HEK293 (cell line): ENCODE measurements at regions not wholly inside any gene's neighbourhood (a gene's known extent, or its start where the extent isn't known, plus 50 kb on each side); places are given as distances from the start of the nearest gene placed in this dataset.

ENCODE experiments used
- CTCF ChIA-PET: fragments of 350-600 bp; formaldehyde crosslinking; extraction: SDS; loops from one replicate; lab custom pipeline; 2021; ENCODE audit warnings: antibody characterized with exemption; lab: Yijun Ruan, JAX
- POLR2A ChIA-PET: fragments of 300-600 bp; formaldehyde crosslinking; extraction: SDS; loops from one replicate; lab custom pipeline; 2020; ENCODE audit warnings: antibody characterized with exemption, inconsistent platforms; lab: Yijun Ruan, JAX
- H3K27ac ChIP-seq: fragments of 200-500 bp; sonication (Bioruptor generic); 2 replicates; pipeline ENCODE4 v1.5.1; 2014; ENCODE audit warnings: low read depth, low read length, control low read depth, inconsistent platforms; ENCODE audit errors: extremely low read depth
- H3K36me3 ChIP-seq, 2 experiments: fragments of 200-500 bp in 1 of 2; sonication (Bioruptor generic) in 1 of 2; 1 replicate in 1 of 2; 2 replicates in 1 of 2; pipeline ENCODE4 v1.5.1; 2014 to 2017; ENCODE audit warnings: inconsistent platforms in 2 of 2, low read length in 2 of 2; ENCODE audit not compliant: control insufficient read depth in 2 of 2, insufficient read depth in 1 of 2
- H3K4me1 ChIP-seq: fragments of 200-500 bp; sonication (Bioruptor generic); 2 replicates; pipeline ENCODE4 v1.5.1; 2014; ENCODE audit warnings: mild to moderate bottlenecking, low read length, inconsistent platforms; ENCODE audit not compliant: control insufficient read depth, insufficient read depth
- H3K4me3 ChIP-seq: 2 replicates; pipeline ENCODE4 v1.5.1; 2011; ENCODE audit warnings: low read depth, mild to moderate bottlenecking, control low read depth, low read length, moderate library complexity
- H3K9me3 ChIP-seq: fragments of 200-500 bp; sonication (Bioruptor generic); 2 replicates; pipeline ENCODE4 v1.5.1; 2014; ENCODE audit warnings: low read depth, low read length, inconsistent platforms; ENCODE audit not compliant: control insufficient read depth, insufficient read depth
- FEZF1 ChIP-seq: fragments of 450-650 bp; formaldehyde crosslinking; IDR thresholded peaks from 2 replicates; pipeline ENCODE4 v1.5.1; 2016; ENCODE audit warnings: missing biosample characterization, missing genetic modification characterization
- HOXA7 ChIP-seq: sonication (generic); formaldehyde crosslinking; IDR thresholded peaks from 2 replicates; pipeline ENCODE4 v1.8.1; 2022; ENCODE audit warnings: missing genetic modification reagents, borderline replicate concordance
- IKZF3 ChIP-seq: fragments of 450-650 bp; IDR thresholded peaks from 2 replicates; pipeline ENCODE4 v1.5.0; 2018; ENCODE audit warnings: missing biosample characterization, mild to moderate bottlenecking, missing genetic modification characterization, moderate library complexity
- SETDB1 ChIP-seq: IDR thresholded peaks from one replicate; pipeline ENCODE4 v1.6.1; 2017; ENCODE audit warnings: mild to moderate bottlenecking, low read length, moderate library complexity, mixed read lengths; ENCODE audit not compliant: insufficient read length
- ZNF155 ChIP-seq: fragments of 450-650 bp; formaldehyde crosslinking; IDR thresholded peaks from 2 replicates; pipeline ENCODE4 v1.5.1; 2016; ENCODE audit warnings: missing biosample characterization, missing genetic modification characterization
- ZNF169 ChIP-seq: fragments of 450-650 bp; formaldehyde crosslinking; IDR thresholded peaks from 2 replicates; pipeline ENCODE4 v1.5.1; 2016; ENCODE audit warnings: missing biosample characterization, missing genetic modification characterization
- ZNF184 ChIP-seq: fragments of 450-650 bp; IDR thresholded peaks from 2 replicates; pipeline ENCODE4 v1.5.1; 2018; ENCODE audit warnings: missing biosample characterization, mild to moderate bottlenecking, missing genetic modification characterization
- ZNF19 ChIP-seq: fragments of 450-650 bp; formaldehyde crosslinking; IDR thresholded peaks from 2 replicates; pipeline ENCODE4; 2016; ENCODE audit warnings: missing biosample characterization, missing genetic modification characterization, low read depth
- ZNF335 ChIP-seq: fragments of 450-650 bp; formaldehyde crosslinking; conservative IDR thresholded peaks from 2 replicates; pipeline ENCODE4 v1.5.1; 2016; ENCODE audit warnings: missing biosample characterization, missing genetic modification characterization
- ZNF354C ChIP-seq: fragments of 450-650 bp; formaldehyde crosslinking; IDR thresholded peaks from 2 replicates; pipeline ENCODE4 v1.5.1; 2016; ENCODE audit warnings: missing biosample characterization, missing genetic modification characterization, low read depth, borderline replicate concordance
- ZNF391 ChIP-seq: fragments of 450-650 bp; formaldehyde crosslinking; IDR thresholded peaks from 2 replicates; pipeline ENCODE4 v1.5.1; 2016; ENCODE audit warnings: low read depth, missing biosample characterization, missing genetic modification characterization, borderline replicate concordance
- ZNF426 ChIP-seq: fragments of 450-650 bp; formaldehyde crosslinking; IDR thresholded peaks from 2 replicates; pipeline ENCODE4 v1.5.1; 2017; ENCODE audit warnings: missing biosample characterization, missing genetic modification characterization, mild to moderate bottlenecking, inconsistent platforms, moderate library complexity
- ZNF514 ChIP-seq: fragments of 450-650 bp; formaldehyde crosslinking; IDR thresholded peaks from 2 replicates; pipeline ENCODE4 v1.5.1; 2016; ENCODE audit warnings: missing biosample characterization, missing genetic modification characterization
- ZNF548 ChIP-seq: fragments of 450-650 bp; formaldehyde crosslinking; IDR thresholded peaks from 2 replicates; pipeline ENCODE4 v1.5.1; 2016; ENCODE audit warnings: missing biosample characterization, missing genetic modification characterization
- ZNF585B ChIP-seq: fragments of 450-650 bp; formaldehyde crosslinking; IDR thresholded peaks from 2 replicates; pipeline ENCODE4 v1.5.1; 2016; ENCODE audit warnings: missing biosample characterization, missing genetic modification characterization
- ZNF610 ChIP-seq: fragments of 450-650 bp; formaldehyde crosslinking; IDR thresholded peaks from 2 replicates; pipeline ENCODE4 v1.5.1; 2016; ENCODE audit warnings: missing biosample characterization, missing genetic modification characterization, borderline replicate concordance
- ZNF670 ChIP-seq: fragments of 450-650 bp; formaldehyde crosslinking; IDR thresholded peaks from 2 replicates; pipeline ENCODE4 v1.5.1; 2016; ENCODE audit warnings: missing biosample characterization, missing genetic modification characterization, low read depth
- ZNF837 ChIP-seq: fragments of 450-650 bp; formaldehyde crosslinking; IDR thresholded peaks from 2 replicates; pipeline ENCODE4 v1.5.1; 2016; ENCODE audit warnings: missing biosample characterization, missing genetic modification characterization
- ZSCAN16 ChIP-seq: fragments of 450-650 bp; formaldehyde crosslinking; IDR thresholded peaks from 2 replicates; pipeline ENCODE4 v1.5.1; 2016; ENCODE audit warnings: missing biosample characterization, missing genetic modification characterization
- ZSCAN23 ChIP-seq: fragments of 450-650 bp; formaldehyde crosslinking; IDR thresholded peaks from 2 replicates; pipeline ENCODE4 v1.5.1; 2016; ENCODE audit warnings: missing biosample characterization, missing genetic modification characterization
- TF ChIP-seq, protein P1 (sequence below): fragments of 450-650 bp; formaldehyde crosslinking; IDR thresholded peaks from 2 replicates; pipeline ENCODE4 v1.5.1; 2016; ENCODE audit warnings: missing biosample characterization, missing genetic modification characterization
- TF ChIP-seq, protein P2 (sequence below): fragments of 450-650 bp; formaldehyde crosslinking; IDR thresholded peaks from 2 replicates; pipeline ENCODE4 v1.5.1; 2017; ENCODE audit warnings: missing biosample characterization, missing genetic modification characterization
- TF ChIP-seq, protein P3 (sequence below): IDR thresholded peaks from 2 replicates; pipeline ENCODE4 v1.6.1; 2011; ENCODE audit warnings: mild to moderate bottlenecking, low read depth, low read length, borderline replicate concordance
- TF ChIP-seq, protein P4 (sequence below): fragments of 450-650 bp; formaldehyde crosslinking; IDR thresholded peaks from 2 replicates; pipeline ENCODE4 v1.5.1; 2016; ENCODE audit warnings: missing biosample characterization, missing genetic modification characterization
- TF ChIP-seq, protein P5 (sequence below): fragments of 450-650 bp; formaldehyde crosslinking; IDR thresholded peaks from 2 replicates; pipeline ENCODE4 v1.5.1; 2016; ENCODE audit warnings: missing biosample characterization, missing genetic modification characterization, low read depth
- TF ChIP-seq, protein P6 (sequence below): fragments of 450-650 bp; formaldehyde crosslinking; IDR thresholded peaks from 2 replicates; pipeline ENCODE4 v1.5.1; 2016; ENCODE audit warnings: missing biosample characterization, missing genetic modification characterization

DNA sequence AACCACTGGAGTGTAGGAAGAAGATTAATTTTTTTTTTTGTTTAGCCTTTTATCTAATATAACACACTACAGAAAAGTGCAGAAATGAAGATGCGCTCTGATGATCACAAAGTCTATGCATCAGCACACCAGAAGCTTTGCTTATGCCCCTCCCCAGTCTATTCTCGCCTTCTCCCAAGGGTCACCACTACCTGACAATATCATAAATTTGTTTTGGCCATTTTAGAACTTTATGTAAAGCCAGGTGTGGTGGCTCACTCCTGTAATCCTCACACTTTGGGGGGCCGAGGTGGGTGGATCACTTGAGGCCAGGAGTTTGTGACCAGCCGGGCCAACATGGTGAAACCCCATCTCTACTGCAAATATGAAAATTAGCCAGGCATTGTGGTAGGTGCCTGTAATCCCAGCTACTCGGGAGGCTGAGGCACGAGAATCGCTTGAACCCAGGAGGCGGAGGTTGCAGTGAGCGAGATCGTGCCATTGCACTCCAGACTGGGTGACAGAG lies 231.3 kb downstream of the FOXD2 start (continued):
- TF ChIP-seq, protein P1, sequence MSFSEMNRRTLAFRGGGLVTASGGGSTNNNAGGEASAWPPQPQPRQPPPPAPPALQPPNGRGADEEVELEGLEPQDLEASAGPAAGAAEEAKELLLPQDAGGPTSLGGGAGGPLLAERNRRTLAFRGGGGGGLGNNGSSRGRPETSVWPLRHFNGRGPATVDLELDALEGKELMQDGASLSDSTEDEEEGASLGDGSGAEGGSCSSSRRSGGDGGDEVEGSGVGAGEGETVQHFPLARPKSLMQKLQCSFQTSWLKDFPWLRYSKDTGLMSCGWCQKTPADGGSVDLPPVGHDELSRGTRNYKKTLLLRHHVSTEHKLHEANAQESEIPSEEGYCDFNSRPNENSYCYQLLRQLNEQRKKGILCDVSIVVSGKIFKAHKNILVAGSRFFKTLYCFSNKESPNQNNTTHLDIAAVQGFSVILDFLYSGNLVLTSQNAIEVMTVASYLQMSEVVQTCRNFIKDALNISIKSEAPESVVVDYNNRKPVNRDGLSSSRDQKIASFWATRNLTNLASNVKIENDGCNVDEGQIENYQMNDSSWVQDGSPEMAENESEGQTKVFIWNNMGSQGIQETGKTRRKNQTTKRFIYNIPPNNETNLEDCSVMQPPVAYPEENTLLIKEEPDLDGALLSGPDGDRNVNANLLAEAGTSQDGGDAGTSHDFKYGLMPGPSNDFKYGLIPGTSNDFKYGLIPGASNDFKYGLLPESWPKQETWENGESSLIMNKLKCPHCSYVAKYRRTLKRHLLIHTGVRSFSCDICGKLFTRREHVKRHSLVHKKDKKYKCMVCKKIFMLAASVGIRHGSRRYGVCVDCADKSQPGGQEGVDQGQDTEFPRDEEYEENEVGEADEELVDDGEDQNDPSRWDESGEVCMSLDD (tag by site-specific recombination), result no peak
- TF ChIP-seq IKZF3 (no peak), ZNF169 (tag by site-specific recombination) (no peak), ZNF514 (no peak), ZNF426 (tag by site-specific recombination) (no peak)
- TF ChIP-seq, protein P2, sequence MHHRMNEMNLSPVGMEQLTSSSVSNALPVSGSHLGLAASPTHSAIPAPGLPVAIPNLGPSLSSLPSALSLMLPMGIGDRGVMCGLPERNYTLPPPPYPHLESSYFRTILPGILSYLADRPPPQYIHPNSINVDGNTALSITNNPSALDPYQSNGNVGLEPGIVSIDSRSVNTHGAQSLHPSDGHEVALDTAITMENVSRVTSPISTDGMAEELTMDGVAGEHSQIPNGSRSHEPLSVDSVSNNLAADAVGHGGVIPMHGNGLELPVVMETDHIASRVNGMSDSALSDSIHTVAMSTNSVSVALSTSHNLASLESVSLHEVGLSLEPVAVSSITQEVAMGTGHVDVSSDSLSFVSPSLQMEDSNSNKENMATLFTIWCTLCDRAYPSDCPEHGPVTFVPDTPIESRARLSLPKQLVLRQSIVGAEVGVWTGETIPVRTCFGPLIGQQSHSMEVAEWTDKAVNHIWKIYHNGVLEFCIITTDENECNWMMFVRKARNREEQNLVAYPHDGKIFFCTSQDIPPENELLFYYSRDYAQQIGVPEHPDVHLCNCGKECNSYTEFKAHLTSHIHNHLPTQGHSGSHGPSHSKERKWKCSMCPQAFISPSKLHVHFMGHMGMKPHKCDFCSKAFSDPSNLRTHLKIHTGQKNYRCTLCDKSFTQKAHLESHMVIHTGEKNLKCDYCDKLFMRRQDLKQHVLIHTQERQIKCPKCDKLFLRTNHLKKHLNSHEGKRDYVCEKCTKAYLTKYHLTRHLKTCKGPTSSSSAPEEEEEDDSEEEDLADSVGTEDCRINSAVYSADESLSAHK (tag by site-specific recombination), result no peak

DNA sequence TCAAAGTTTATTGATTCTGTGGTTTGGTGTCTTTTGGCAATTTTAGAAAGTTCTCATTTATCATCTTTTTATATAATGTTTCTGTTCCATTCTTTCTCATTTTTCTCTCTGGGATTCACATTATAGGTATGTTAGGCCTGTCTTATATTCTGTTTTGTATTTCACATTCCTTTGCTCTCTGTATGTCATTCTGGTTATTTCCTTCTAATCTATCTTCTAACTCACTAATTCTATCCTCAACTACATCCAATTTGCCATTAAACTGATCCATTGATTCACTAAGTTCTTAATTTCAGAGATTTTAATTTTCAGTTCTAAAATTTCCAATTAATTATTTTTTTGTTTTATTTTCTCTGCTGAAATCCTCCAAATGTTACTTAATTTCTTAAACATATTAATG lies 234.8 kb downstream of the FOXD2 start:
- TF ChIP-seq IKZF3 (no peak), ZNF670 (tag by site-specific recombination) (no peak), ZNF391 (tag by site-specific recombination) (no peak), ZNF184 (tag by site-specific recombination) (no peak), ZNF19 (tag by site-specific recombination) (no peak), ZNF585B (0 out of 2 replicates have a peak, but pooled peaks have one; percentile 16), ZNF837 (no peak), HOXA7 (CRISPR knock-in tag) (no peak), ZNF354C (tag by site-specific recombination) (no peak), ZNF610 (peak; percentile 76), ZNF335 (tag by site-specific recombination) (no peak), ZSCAN23 (tag by site-specific recombination) (no peak), ZNF155 (tag by site-specific recombination) (no peak), ZSCAN16 (tag by site-specific recombination) (no peak), FEZF1 (no peak), ZNF548 (tag by site-specific recombination) (no peak), SETDB1 (peak; percentile 51)
- TF ChIP-seq, protein P3, sequence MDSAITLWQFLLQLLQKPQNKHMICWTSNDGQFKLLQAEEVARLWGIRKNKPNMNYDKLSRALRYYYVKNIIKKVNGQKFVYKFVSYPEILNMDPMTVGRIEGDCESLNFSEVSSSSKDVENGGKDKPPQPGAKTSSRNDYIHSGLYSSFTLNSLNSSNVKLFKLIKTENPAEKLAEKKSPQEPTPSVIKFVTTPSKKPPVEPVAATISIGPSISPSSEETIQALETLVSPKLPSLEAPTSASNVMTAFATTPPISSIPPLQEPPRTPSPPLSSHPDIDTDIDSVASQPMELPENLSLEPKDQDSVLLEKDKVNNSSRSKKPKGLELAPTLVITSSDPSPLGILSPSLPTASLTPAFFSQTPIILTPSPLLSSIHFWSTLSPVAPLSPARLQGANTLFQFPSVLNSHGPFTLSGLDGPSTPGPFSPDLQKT, result no peak
- TF ChIP-seq, protein P4, sequence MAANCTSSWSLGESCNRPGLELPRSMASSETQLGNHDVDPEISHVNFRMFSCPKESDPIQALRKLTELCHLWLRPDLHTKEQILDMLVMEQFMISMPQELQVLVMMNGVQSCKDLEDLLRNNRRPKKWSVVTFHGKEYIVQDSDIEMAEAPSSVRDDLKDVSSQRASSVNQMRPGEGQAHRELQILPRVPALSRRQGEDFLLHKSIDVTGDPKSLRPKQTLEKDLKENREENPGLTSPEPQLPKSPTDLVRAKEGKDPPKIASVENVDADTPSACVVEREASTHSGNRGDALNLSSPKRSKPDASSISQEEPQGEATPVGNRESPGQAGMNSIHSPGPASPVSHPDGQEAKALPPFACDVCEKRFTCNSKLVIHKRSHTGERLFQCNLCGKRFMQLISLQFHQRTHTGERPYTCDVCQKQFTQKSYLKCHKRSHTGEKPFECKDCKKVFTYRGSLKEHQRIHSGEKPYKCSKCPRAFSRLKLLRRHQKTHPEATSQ (tag by site-specific recombination), result 0 out of 2 replicates have a peak, but pooled peaks have one; percentile 44
- TF ChIP-seq, protein P5, sequence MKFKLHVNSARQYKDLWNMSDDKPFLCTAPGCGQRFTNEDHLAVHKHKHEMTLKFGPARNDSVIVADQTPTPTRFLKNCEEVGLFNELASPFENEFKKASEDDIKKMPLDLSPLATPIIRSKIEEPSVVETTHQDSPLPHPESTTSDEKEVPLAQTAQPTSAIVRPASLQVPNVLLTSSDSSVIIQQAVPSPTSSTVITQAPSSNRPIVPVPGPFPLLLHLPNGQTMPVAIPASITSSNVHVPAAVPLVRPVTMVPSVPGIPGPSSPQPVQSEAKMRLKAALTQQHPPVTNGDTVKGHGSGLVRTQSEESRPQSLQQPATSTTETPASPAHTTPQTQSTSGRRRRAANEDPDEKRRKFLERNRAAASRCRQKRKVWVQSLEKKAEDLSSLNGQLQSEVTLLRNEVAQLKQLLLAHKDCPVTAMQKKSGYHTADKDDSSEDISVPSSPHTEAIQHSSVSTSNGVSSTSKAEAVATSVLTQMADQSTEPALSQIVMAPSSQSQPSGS (tag by site-specific recombination), result no peak
- TF ChIP-seq, protein P6, sequence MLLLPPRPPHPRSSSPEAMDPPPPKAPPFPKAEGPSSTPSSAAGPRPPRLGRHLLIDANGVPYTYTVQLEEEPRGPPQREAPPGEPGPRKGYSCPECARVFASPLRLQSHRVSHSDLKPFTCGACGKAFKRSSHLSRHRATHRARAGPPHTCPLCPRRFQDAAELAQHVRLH (tag by site-specific recombination), result peak; percentile 39; the same call in 1 of the 2 replicates
- POLR2A ChIA-PET, result no interaction called here
- CTCF ChIA-PET, result interaction anchor here (0.6 kb wide), 1 partner anchor 28 kb away, joined by 3 read pairs; no protein-coding TSS in a partner anchor

More for the DNA sequence above, 234.8 kb downstream of the FOXD2 start:
- Histone ChIP-seq H3K36me3 (no peaks in the 10 kb centered on the region), H3K4me3 (no peak overlapping the region), H3K4me1 (no peaks in the 10 kb centered on the region), H3K27ac (no peak overlapping the region), H3K9me3 (no peaks in the 10 kb centered on the region)
